GM21447 (cell line): ENCODE measurements at regions not wholly inside any gene's neighbourhood (a gene's known extent, or its start where the extent isn't known, plus 50 kb on each side); places are given as distances from the start of the nearest gene placed in this dataset.

ENCODE experiments used
- ATAC-seq: cut with Tn5 transposase; IDR thresholded peaks from one replicate; pipeline ENCODE4 v1.9.1; 2021; ENCODE audit not compliant: unreplicated experiment

- no peak for ATAC-seq
Observed at GRCh38 chr12:124185971-124186686, 108.8 kb upstream of the RFLNA start.

GRCh38 chr12:124188084-124188483 is 106.8 kb upstream of the RFLNA start:
- ATAC-seq: no peak

GRCh38 chr12:124188561-124189405 is 106.1 kb upstream of the RFLNA start:
- no peak for ATAC-seq

- no peak for ATAC-seq
Observed at GRCh38 chr12:124190312-124191023, 104.4 kb upstream of the RFLNA start.

- ATAC-seq: no peak
Observed at GRCh38 chr12:124191024-124191359, 103.9 kb upstream of the RFLNA start.

- ATAC-seq: no peak
Observed at GRCh38 chr12:124191966-124192365, 102.9 kb upstream of the RFLNA start.

- no peak for ATAC-seq
Observed at GRCh38 chr12:124194264-124194892, 100.5 kb upstream of the RFLNA start.

- ATAC-seq: no peak
Observed at GRCh38 chr12:124194893-124195566, 99.9 kb upstream of the RFLNA start.

GRCh38 chr12:124195567-124195942 is 99.3 kb upstream of the RFLNA start:
- ATAC-seq: no peak

GRCh38 chr12:124196236-124196635 is 98.7 kb upstream of the RFLNA start:
- no peak for ATAC-seq

GRCh38 chr12:124201248-124201647 is 93.6 kb upstream of the RFLNA start:
- no peak for ATAC-seq

- no peak for ATAC-seq
Observed at GRCh38 chr12:124203176-124203575, 91.7 kb upstream of the RFLNA start.

GRCh38 chr12:124205405-124205804 is 89.5 kb upstream of the RFLNA start:
- ATAC-seq: no peak

GRCh38 chr12:124207049-124207448 is 87.8 kb upstream of the RFLNA start:
- ATAC-seq: no peak

GRCh38 chr12:124207617-124208016 is 87.3 kb upstream of the RFLNA start:
- no peak for ATAC-seq

GRCh38 chr12:124208489-124208888 is 86.4 kb upstream of the RFLNA start:
- no peak for ATAC-seq

- ATAC-seq: no peak
Observed at GRCh38 chr12:124210991-124211577, 83.8 kb upstream of the RFLNA start.

- ATAC-seq: no peak
Observed at GRCh38 chr12:124211753-124212152, 83.1 kb upstream of the RFLNA start.

GRCh38 chr12:124213666-124214347 is 81.1 kb upstream of the RFLNA start:
- ATAC-seq: no peak

- no peak for ATAC-seq
Observed at GRCh38 chr12:124214574-124214973, 80.3 kb upstream of the RFLNA start.
